HEK293T (cell line): ENCODE measurements at regions not wholly inside any gene's neighbourhood (a gene's known extent, or its start where the extent isn't known, plus 50 kb on each side); places are given as distances from the start of the nearest gene placed in this dataset.

Experiments
- ARNT ChIP-seq: fragments of 450-650 bp; IDR thresholded peaks from 2 replicates; pipeline ENCODE4 v1.6.1; 2017; ENCODE audit warnings: mild to moderate bottlenecking
- BHLHE40 ChIP-seq: fragments of 450-650 bp; IDR thresholded peaks from 2 replicates; pipeline ENCODE4 v1.6.1; 2016; ENCODE audit warnings: mild to moderate bottlenecking, moderate library complexity, borderline replicate concordance
- FOXK2 ChIP-seq: fragments of 450-650 bp; IDR thresholded peaks from 2 replicates; pipeline ENCODE4 v1.6.1; 2016; ENCODE audit warnings: mild to moderate bottlenecking
- FOXM1 ChIP-seq: fragments of 450-650 bp; IDR thresholded peaks from 2 replicates; pipeline ENCODE4 v1.6.1; 2017; ENCODE audit warnings: mild to moderate bottlenecking, borderline replicate concordance
- NFRKB ChIP-seq: fragments of 450-650 bp; IDR thresholded peaks from 2 replicates; pipeline ENCODE4 v1.6.1; 2016; ENCODE audit warnings: mild to moderate bottlenecking, moderate library complexity
- SP1 ChIP-seq: fragments of 450-650 bp; IDR thresholded peaks from 2 replicates; pipeline ENCODE4 v1.6.1; 2017
- SUZ12 ChIP-seq: fragments of 450-650 bp; IDR thresholded peaks from 2 replicates; pipeline ENCODE4 v1.6.1; 2016; ENCODE audit warnings: mild to moderate bottlenecking
- TARDBP ChIP-seq: fragments of 450-650 bp; IDR thresholded peaks from 2 replicates; pipeline ENCODE4 v1.6.1; 2016
- ZNF384 ChIP-seq: fragments of 450-650 bp; IDR thresholded peaks from 2 replicates; pipeline ENCODE4 v1.6.1; 2016
- TF ChIP-seq, protein P1 (sequence below): fragments of 450-650 bp; IDR thresholded peaks from 2 replicates; pipeline ENCODE4 v1.6.1; 2016

GRCh38 chr1:234879147-234880080 is 249.2 kb downstream of the TOMM20 start:
- TF ChIP-seq SP1 (no peak), BHLHE40 (no peak), FOXM1 (no peak), NFRKB (no peak), ZNF384 (no peak), ARNT (no peak), FOXK2 (no peak), TARDBP (no peak), SUZ12 (no peak)
- TF ChIP-seq, protein P1, sequence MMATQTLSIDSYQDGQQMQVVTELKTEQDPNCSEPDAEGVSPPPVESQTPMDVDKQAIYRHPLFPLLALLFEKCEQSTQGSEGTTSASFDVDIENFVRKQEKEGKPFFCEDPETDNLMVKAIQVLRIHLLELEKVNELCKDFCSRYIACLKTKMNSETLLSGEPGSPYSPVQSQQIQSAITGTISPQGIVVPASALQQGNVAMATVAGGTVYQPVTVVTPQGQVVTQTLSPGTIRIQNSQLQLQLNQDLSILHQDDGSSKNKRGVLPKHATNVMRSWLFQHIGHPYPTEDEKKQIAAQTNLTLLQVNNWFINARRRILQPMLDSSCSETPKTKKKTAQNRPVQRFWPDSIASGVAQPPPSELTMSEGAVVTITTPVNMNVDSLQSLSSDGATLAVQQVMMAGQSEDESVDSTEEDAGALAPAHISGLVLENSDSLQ: no peak
